ENCODE measurements at regions not wholly inside any gene's neighbourhood (a gene's known extent, or its start where the extent isn't known, plus 50 kb on each side); places are given as distances from the start of the nearest gene placed in this dataset.

DNA sequence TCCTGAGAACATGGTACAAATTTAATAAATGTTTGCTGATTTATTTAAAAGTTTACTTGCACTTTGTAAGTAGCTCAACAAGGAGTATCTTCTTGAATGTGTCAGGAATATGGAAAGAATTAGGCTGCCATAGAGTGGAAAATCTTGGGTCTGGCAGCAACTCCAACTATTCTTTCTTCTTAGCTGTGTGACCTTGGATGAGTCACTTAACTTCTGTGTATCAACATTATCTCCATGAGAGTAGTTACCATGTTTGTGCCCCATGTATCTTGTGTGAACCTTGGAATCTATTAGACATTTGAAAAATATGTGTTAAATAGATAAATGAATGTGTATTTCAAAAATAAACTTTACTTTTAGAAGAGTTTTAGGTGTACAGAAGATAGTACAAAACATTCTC, 348.8 kb downstream of the GBA3 start:
- intact Hi-C loops (cut with micrococcal nuclease): no loop called here
- H3K27me3 Mint-ChIP-seq: no peaks in the 10 kb centered on the region
- H3K36me3 Mint-ChIP-seq (ENCODE audit: low read depth): no peaks in the 10 kb centered on the region
- H3K9me3 Mint-ChIP-seq: no peaks in the 10 kb centered on the region
- TF ChIP-seq, protein P1, sequence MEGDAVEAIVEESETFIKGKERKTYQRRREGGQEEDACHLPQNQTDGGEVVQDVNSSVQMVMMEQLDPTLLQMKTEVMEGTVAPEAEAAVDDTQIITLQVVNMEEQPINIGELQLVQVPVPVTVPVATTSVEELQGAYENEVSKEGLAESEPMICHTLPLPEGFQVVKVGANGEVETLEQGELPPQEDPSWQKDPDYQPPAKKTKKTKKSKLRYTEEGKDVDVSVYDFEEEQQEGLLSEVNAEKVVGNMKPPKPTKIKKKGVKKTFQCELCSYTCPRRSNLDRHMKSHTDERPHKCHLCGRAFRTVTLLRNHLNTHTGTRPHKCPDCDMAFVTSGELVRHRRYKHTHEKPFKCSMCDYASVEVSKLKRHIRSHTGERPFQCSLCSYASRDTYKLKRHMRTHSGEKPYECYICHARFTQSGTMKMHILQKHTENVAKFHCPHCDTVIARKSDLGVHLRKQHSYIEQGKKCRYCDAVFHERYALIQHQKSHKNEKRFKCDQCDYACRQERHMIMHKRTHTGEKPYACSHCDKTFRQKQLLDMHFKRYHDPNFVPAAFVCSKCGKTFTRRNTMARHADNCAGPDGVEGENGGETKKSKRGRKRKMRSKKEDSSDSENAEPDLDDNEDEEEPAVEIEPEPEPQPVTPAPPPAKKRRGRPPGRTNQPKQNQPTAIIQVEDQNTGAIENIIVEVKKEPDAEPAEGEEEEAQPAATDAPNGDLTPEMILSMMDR (IDR thresholded peaks at IDR 0.05): no peak
- no peak overlapping the region for H3K4me3 Mint-ChIP-seq
- ChIA-PET POLR2A (no interaction called here), CTCF (no interaction called here)
- no peak overlapping the region for H3K27ac Mint-ChIP-seq
- DNase-seq (no peak), ATAC-seq (ENCODE audit: low read depth) (no peak)
- no peaks in the 10 kb centered on the region for H3K4me1 Mint-ChIP-seq

DNA sequence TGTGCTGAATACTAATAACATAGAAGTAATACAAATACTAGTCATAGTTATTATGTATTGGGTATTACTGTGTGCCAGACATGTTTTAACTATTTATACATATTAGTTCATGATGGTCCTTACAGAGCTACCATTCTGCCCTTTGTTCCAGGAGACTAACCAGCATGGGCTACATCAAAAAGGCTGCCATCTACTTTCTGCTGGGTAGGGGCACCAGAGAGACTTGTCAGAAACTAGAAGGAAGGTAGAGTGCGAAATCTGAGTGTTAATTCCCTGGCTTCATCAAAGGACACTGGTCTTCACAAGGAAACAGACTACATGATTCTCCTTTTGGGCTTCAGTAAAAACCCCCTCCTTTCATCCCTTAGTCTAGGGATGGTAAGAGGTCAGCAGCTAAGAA, 347.8 kb downstream of the GBA3 start:
- H3K4me3 Mint-ChIP-seq: no peak overlapping the region
- CTCF ChIA-PET: no interaction called here
- no peaks in the 10 kb centered on the region for H3K27me3 Mint-ChIP-seq
- no peaks in the 10 kb centered on the region for H3K4me1 Mint-ChIP-seq
- H3K27ac Mint-ChIP-seq: no peak overlapping the region
- no peak for ATAC-seq (ENCODE audit: low read depth)
- TF ChIP-seq, protein P1 (IDR thresholded peaks at IDR 0.05): no peak
- no peaks in the 10 kb centered on the region for H3K36me3 Mint-ChIP-seq (ENCODE audit: low read depth)
- no peaks in the 10 kb centered on the region for H3K9me3 Mint-ChIP-seq
- intact Hi-C loops (cut with micrococcal nuclease): no loop called here
- POLR2A ChIA-PET: no interaction called here
- no peak for DNase-seq

DNA sequence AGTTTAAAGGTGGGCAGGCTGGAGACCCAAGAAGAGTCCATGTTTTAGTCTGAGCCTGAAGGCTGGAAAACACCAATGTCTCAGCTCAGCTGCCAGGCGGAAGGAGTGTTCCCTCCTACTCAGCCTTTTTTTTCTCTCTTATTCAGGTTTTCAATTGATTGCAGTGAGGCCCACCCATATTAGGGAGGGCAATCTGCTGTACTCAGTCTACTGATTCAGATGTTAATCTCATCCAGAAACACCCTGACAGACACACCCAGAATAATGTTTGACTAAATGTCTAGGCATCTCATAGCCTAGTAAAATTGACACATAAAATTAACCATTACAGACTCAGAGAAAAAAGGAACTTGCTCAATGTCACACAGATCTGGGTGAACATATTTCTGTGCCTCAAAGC, 347.1 kb downstream of the GBA3 start:
- no peaks in the 10 kb centered on the region for H3K4me1 Mint-ChIP-seq
- no peak overlapping the region for H3K4me3 Mint-ChIP-seq
- ChIA-PET CTCF (no interaction called here), POLR2A (no interaction called here)
- intact Hi-C loops (cut with micrococcal nuclease): no loop called here
- ATAC-seq (ENCODE audit: low read depth) (no peak), DNase-seq (no peak)
- no peaks in the 10 kb centered on the region for H3K27me3 Mint-ChIP-seq
- H3K27ac Mint-ChIP-seq: no peak overlapping the region
- TF ChIP-seq, protein P1 (IDR thresholded peaks at IDR 0.05): no peak
- H3K9me3 Mint-ChIP-seq: no peaks in the 10 kb centered on the region
- H3K36me3 Mint-ChIP-seq (ENCODE audit: low read depth): no peaks in the 10 kb centered on the region

DNA sequence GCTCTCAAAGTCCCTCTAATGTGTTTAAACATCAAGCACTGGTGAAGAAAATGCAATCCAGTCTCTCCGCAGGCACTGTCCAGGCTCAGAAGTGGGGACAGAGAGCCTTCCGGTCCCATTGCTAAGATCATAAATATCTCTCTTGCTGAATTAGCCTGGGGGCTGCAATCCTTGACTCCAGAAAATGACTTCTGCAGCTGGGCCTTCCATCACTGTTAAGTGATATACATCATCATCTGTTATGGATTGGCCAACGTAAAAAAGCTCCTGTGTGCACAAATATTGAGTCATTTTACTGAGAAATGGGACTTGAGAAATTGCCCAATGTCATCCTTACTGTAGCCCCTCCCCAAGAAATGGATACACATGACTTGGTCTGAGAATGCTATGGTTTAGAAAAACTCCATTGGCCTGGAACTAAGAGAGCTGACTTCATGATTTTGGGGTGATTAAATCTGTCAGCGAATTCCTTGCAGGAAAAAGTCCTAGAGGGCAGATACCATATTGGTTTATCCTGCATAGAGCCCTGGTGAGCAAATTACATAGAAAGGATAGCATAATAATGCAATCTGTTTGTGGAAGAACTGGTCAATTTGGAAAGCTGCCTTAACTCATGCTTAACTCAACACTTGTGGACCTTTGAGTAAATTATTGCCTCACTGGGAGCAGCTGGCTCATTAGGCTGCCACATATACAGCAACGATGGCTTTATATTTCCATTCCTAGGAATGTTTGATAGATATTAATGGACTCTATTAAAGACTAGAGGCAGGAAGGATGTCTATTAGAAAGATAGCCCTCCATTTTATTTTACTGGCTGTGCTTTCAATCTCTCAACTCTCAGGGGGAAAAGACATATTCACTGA, 346.1 kb downstream of the GBA3 start:
- DNase-seq (no peak), ATAC-seq (ENCODE audit: low read depth) (no peak)
- Mint-ChIP-seq H3K27ac (no peak overlapping the region), H3K4me1 (no peaks in the 10 kb centered on the region), H3K27me3 (no peaks in the 10 kb centered on the region), H3K9me3 (peaks cover 3% of the 10 kb centered on the region), H3K4me3 (no peak overlapping the region), H3K36me3 (ENCODE audit: low read depth) (no peaks in the 10 kb centered on the region)
- TF ChIP-seq, protein P1 (IDR thresholded peaks at IDR 0.05): no peak
- ChIA-PET POLR2A (no interaction called here), CTCF (no interaction called here)
- intact Hi-C loops (cut with micrococcal nuclease): no loop called here

DNA sequence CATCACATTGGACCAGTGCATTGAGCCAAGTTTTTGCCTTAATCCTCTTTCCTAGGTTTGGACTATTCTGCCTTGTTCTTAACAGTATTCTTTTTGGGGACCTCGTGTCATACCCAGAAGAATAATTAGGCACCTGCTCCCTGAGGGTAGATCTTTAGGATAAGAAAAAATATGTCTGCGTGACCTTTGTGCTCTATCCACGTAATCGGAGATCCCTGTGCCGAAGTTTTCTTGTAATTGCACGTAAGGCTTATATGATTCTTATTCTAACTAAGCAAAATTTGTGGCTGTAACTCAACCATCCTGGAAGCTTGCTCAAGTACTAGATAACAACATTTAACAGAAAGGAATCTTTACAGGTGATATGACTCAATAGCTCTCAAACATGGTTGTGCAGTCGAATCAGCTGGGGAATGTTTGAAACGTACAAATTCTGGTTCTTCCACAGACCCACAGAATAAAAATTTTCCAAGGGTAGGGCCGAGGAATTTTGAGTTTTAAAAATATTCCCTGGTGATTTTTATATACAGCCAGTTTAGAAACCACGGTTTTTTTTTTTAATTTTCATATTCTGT, 344.3 kb downstream of the GBA3 start:
- ChIA-PET CTCF (no interaction called here), POLR2A (no interaction called here)
- ATAC-seq (ENCODE audit: low read depth) (no peak), DNase-seq (no peak)
- intact Hi-C loops (cut with micrococcal nuclease): no loop called here
- H3K27me3 Mint-ChIP-seq: no peaks in the 10 kb centered on the region
- H3K4me1 Mint-ChIP-seq: no peaks in the 10 kb centered on the region
- peaks cover 3% of the 10 kb centered on the region for H3K9me3 Mint-ChIP-seq
- no peaks in the 10 kb centered on the region for H3K36me3 Mint-ChIP-seq (ENCODE audit: low read depth)
- no peak overlapping the region for H3K27ac Mint-ChIP-seq
- TF ChIP-seq, protein P1 (IDR thresholded peaks at IDR 0.05): no peak
- no peak overlapping the region for H3K4me3 Mint-ChIP-seq

All from activated B cell treated with CpG ODN at 0.5 μM for 24 hours (primary cell).